Osteoblast (primary cell): ENCODE measurements at regions not wholly inside any gene's neighbourhood (a gene's known extent, or its start where the extent isn't known, plus 50 kb on each side); places are given as distances from the start of the nearest gene placed in this dataset.
"Not testable (repeated sequence)": the region's sequence is repeated elsewhere in the genome, so short reads cannot be mapped to it uniquely, and the experiment has no call there.

Experiments
- DNase-seq: peaks from one replicate; pipeline ENCODE4 v3.0.0; 2011; ENCODE audit warnings: low spot score, mixed read lengths; ENCODE audit not compliant: insufficient read length; ENCODE audit errors: missing footprints
- H2AFZ ChIP-seq: 2 replicates; pipeline ENCODE4 v1.6.0; 2011; ENCODE audit warnings: mild to moderate bottlenecking, low read length
- H3K27ac ChIP-seq: 2 replicates; pipeline ENCODE4 v1.5.1; 2011; ENCODE audit warnings: mild to moderate bottlenecking, low read depth, low read length, moderate library complexity
- H3K27me3 ChIP-seq: 2 replicates; pipeline ENCODE4 v1.6.0; 2012; ENCODE audit warnings: mild to moderate bottlenecking, control low read depth, inconsistent platforms, low read length, moderate library complexity; ENCODE audit not compliant: insufficient read depth
- H3K36me3 ChIP-seq: 2 replicates; pipeline ENCODE4 v1.5.1; 2011; ENCODE audit warnings: mild to moderate bottlenecking, low read length, control low read depth, moderate library complexity; ENCODE audit not compliant: insufficient read depth
- H3K4me1 ChIP-seq: 2 replicates; pipeline ENCODE4 v1.5.1; 2011; ENCODE audit warnings: mild to moderate bottlenecking, low read length, control low read depth, moderate library complexity; ENCODE audit not compliant: insufficient read depth
- H3K4me2 ChIP-seq: 2 replicates; pipeline ENCODE4 v1.6.0; 2011; ENCODE audit warnings: mild to moderate bottlenecking, low read length; ENCODE audit not compliant: insufficient read depth
- H3K4me3 ChIP-seq: fragments of 200-600 bp; sonication (generic); 3 replicates; pipeline ENCODE4 v1.5.1; 2012; ENCODE audit warnings: mild to moderate bottlenecking, low read length, inconsistent platforms; ENCODE audit not compliant: insufficient read depth
- H3K79me2 ChIP-seq: 2 replicates; pipeline ENCODE4 v1.6.0; 2012; ENCODE audit warnings: mild to moderate bottlenecking, low read length, control low read depth, inconsistent platforms; ENCODE audit not compliant: insufficient read depth
- H3K9me3 ChIP-seq: 2 replicates; pipeline ENCODE4 v1.5.1; 2011; ENCODE audit warnings: low read depth, low read length, control low read depth
- H4K20me1 ChIP-seq: 2 replicates; pipeline ENCODE4 v1.6.0; 2012; ENCODE audit warnings: mild to moderate bottlenecking, low read length, control low read depth; ENCODE audit not compliant: insufficient read depth
- TF ChIP-seq, protein P1 (sequence below): IDR thresholded peaks from 2 replicates; pipeline ENCODE4 v1.5.1; 2011; ENCODE audit warnings: mild to moderate bottlenecking, low read depth, low read length, moderate library complexity; ENCODE audit errors: extremely low read depth

DNA sequence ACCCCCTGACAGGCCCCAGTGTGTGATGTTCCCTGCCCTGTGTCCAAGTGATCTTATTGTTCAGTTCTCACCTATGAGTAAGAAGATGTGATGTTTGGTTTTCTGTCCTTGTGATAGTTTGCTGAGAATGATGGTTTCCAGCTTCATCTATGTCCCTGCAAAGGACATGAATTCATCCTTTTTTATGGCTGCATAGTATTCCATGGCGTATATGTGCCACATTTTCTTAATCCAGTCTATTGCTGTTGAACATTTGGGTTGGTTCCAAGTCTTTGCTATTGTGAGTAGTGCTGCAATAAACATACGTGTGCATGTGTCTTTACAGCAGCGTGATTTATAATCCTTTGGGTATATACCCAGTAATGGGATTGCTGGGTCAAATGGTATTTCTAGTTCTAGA lies 156.1 kb downstream of the SEPTIN7 start:
- H4K20me1 ChIP-seq, H3K36me3 ChIP-seq, DNase-seq, H3K27ac ChIP-seq, H3K4me2 ChIP-seq, H2AFZ ChIP-seq, H3K4me3 ChIP-seq, H3K4me1 ChIP-seq, H3K9me3 ChIP-seq, H3K27me3 ChIP-seq, H3K79me2 ChIP-seq: not testable (repeated sequence)

DNA sequence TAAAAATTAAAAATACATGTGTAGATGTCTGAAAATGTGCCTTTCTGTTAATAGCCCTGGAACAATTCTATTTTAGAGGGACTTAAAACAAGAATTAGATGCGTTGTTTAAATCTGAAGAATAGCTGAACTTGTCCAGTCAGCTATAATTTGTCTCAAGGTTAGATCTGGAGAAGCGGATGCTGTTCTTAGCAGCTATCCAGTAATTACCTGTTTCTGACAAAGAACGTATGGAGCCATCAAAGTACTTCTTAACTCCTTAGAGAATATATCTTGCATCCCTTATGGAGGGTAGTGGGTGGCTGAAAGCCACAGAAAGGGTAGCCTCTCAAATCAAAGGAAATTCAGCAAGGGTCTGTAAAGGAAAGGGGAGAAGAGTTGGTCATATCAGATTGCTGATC lies 160.4 kb downstream of the SEPTIN7 start:
- not testable (repeated sequence) for H3K4me1 ChIP-seq, H3K79me2 ChIP-seq, H3K4me3 ChIP-seq, H2AFZ ChIP-seq, H3K4me2 ChIP-seq, H4K20me1 ChIP-seq, H3K27ac ChIP-seq, DNase-seq, H3K27me3 ChIP-seq, H3K9me3 ChIP-seq, H3K36me3 ChIP-seq

DNA sequence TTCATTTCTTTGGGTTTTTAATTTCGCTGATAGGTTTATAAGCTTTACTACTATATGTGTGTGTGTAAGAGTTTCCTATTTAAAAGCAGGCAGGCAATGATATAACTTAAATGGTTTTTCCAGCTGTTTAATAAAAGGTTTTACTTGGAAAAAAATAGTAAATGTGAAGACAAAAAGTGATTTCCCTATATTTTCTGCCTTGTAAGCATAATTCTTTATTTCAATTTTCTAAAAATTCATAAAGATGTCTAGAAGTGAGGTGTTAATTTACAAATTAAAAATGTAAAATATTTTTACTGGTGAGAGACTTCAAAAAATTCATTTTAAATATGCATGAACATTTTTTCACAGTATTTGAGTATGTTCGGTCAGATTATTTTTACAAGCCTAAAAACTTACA lies 161.8 kb downstream of the SEPTIN7 start:
- H3K4me2 ChIP-seq, DNase-seq, H3K36me3 ChIP-seq, H4K20me1 ChIP-seq, H3K4me1 ChIP-seq, H3K4me3 ChIP-seq, H2AFZ ChIP-seq, H3K27ac ChIP-seq, H3K9me3 ChIP-seq, H3K79me2 ChIP-seq, H3K27me3 ChIP-seq: not testable (repeated sequence)

DNA sequence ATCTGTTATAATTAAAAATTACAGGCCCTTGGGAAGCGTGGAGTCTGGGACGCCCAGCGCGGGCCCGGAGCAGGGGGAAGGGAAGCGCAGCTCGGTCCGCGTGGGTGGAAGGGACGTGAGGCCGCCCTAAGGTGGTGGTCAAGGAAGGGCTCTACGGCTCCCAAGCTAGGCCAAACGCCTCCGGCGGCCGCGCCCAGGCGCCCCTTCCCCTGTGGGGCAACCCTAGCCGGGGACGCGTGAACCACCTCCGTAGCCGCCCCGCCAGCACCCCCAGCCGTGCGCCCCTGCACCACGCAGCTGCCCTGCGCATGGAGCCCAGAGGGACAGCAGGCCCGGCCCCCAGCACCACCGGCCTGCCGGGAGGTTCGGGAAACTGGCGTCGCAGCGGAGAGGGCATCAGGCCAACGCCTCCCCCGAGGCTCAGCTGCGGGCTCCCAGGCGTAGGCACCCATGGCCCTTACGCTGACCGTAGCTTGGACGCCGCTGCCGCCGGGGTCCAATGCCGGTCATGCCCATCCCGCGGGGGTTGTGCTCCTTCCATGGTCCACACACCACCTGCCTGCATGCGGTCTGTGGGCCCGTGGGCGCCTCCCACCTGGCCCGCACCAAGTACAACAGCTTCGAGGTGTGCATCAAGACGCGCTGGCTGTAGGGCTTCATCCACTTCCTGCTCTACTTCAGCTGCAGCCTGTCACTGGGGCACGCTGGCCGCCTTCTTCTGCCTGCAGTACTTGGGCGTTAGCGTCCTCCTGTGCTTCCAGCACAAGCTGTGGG lies 166.7 kb downstream of the SEPTIN7 start:
- TF ChIP-seq, protein P1, sequence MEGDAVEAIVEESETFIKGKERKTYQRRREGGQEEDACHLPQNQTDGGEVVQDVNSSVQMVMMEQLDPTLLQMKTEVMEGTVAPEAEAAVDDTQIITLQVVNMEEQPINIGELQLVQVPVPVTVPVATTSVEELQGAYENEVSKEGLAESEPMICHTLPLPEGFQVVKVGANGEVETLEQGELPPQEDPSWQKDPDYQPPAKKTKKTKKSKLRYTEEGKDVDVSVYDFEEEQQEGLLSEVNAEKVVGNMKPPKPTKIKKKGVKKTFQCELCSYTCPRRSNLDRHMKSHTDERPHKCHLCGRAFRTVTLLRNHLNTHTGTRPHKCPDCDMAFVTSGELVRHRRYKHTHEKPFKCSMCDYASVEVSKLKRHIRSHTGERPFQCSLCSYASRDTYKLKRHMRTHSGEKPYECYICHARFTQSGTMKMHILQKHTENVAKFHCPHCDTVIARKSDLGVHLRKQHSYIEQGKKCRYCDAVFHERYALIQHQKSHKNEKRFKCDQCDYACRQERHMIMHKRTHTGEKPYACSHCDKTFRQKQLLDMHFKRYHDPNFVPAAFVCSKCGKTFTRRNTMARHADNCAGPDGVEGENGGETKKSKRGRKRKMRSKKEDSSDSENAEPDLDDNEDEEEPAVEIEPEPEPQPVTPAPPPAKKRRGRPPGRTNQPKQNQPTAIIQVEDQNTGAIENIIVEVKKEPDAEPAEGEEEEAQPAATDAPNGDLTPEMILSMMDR, result no peak
- no peak overlapping the region for H3K4me3 ChIP-seq
- H3K79me2 ChIP-seq, result no peaks in the 10 kb centered on the region
- H3K9me3 ChIP-seq, result no peaks in the 10 kb centered on the region
- H3K27ac ChIP-seq, result no peak overlapping the region
- H3K4me1 ChIP-seq, result no peaks in the 10 kb centered on the region
- H3K27me3 ChIP-seq, result peaks cover 2% of the 10 kb centered on the region
- no peaks in the 10 kb centered on the region for H4K20me1 ChIP-seq
- DNase-seq, result peak; percentile 63
- no peak overlapping the region for H3K4me2 ChIP-seq
- no peaks in the 10 kb centered on the region for H3K36me3 ChIP-seq
- H2AFZ ChIP-seq, result no peak overlapping the region

DNA sequence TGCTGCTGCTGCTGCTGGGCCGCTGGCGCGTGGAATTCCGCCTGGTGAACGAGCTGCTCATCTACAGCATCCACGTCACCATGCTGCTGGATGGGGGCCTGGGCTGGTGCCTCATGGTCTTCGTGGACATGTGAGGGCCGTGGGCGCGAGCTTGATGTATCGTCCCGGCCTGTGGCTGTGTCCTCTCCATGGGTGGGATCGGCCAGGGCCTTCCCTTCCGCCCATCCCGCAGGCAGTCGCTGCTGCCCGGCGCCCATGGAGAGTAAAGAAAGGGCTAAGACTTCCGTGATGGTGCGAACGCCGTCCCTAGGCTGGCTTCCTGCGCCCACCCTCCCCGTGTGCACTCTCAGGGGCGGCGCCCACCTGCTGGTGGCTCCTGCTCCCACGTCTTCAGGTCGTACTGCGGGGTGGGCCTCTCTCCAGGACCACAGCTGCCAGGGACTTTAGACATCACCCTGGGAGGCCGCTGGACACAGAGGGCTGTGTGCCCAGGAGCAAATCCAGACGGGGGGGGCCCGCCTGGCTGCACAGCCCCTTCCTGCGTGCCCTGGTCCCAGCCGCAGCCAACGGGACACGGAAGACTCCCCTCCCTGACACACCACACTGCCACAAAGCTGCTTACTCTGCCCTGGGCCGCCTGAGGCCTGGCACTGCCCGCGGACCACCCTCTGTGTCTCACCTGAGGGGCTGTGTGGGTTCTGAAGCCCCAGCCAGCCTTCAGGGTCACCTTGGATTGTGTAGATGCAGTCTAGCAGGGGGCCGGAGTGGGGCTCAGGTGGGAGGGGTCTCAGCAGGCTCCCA lies 167.5 kb downstream of the SEPTIN7 start:
- H3K27me3 ChIP-seq, result peaks cover 6% of the 10 kb centered on the region
- no peaks in the 10 kb centered on the region for H3K79me2 ChIP-seq
- H2AFZ ChIP-seq, result no peak overlapping the region
- H3K4me1 ChIP-seq, result no peaks in the 10 kb centered on the region
- no peak overlapping the region for H3K27ac ChIP-seq
- TF ChIP-seq, protein P1, result no peak
- no peaks in the 10 kb centered on the region for H3K36me3 ChIP-seq
- no peak overlapping the region for H3K4me3 ChIP-seq
- no peaks in the 10 kb centered on the region for H4K20me1 ChIP-seq
- H3K4me2 ChIP-seq, result no peak overlapping the region
- DNase-seq, result peak; percentile 30
- H3K9me3 ChIP-seq, result no peaks in the 10 kb centered on the region
